H9 (cell line): ENCODE measurements at regions not wholly inside any gene's neighbourhood (a gene's known extent, or its start where the extent isn't known, plus 50 kb on each side); places are given as distances from the start of the nearest gene placed in this dataset.

Experiments used
- DNase-seq: peaks from one replicate; pipeline ENCODE4 v3.0.0-alpha.2; 2017
- H2AFZ ChIP-seq: one replicate; pipeline ENCODE4 v1.6.1; 2013; ENCODE audit warnings: mild to moderate bottlenecking, low read length, control low read depth, moderate library complexity
- H2AK5ac ChIP-seq: 2 replicates; pipeline ENCODE4 v1.6.1; 2013; ENCODE audit warnings: low read length, control low read depth, mixed read lengths; ENCODE audit not compliant: insufficient read length
- H2BK120ac ChIP-seq: one replicate; pipeline ENCODE4 v1.6.1; 2013; ENCODE audit warnings: low read depth, mild to moderate bottlenecking, low read length, control low read depth, inconsistent platforms; ENCODE audit not compliant: poor library complexity, severe bottlenecking
- H2BK12ac ChIP-seq: 2 replicates; pipeline ENCODE4 v1.6.1; 2013; ENCODE audit warnings: low read length, control low read depth, mixed read lengths, low read depth; ENCODE audit not compliant: insufficient read length
- H2BK15ac ChIP-seq: 2 replicates; pipeline ENCODE4 v1.6.1; 2013; ENCODE audit warnings: low read depth, low read length, control low read depth
- H2BK20ac ChIP-seq: one replicate; pipeline ENCODE4 v1.6.1; 2013; ENCODE audit warnings: low read depth, mild to moderate bottlenecking, low read length, control low read depth, inconsistent platforms; ENCODE audit not compliant: poor library complexity, severe bottlenecking
- H2BK5ac ChIP-seq: 2 replicates; pipeline ENCODE4 v1.6.1; 2013; ENCODE audit warnings: low read length, control low read depth, mixed read lengths; ENCODE audit not compliant: insufficient read length
- H3K14ac ChIP-seq: 2 replicates; pipeline ENCODE4 v1.6.1; 2013; ENCODE audit warnings: low read length, control low read depth; ENCODE audit not compliant: insufficient read depth
- H3K18ac ChIP-seq: 2 replicates; pipeline ENCODE4 v1.6.1; 2013; ENCODE audit warnings: low read depth, mild to moderate bottlenecking, mixed read lengths, low read length, control low read depth; ENCODE audit not compliant: insufficient read length
- H3K23ac ChIP-seq: 2 replicates; pipeline ENCODE4 v1.6.1; 2013; ENCODE audit warnings: low read length, control low read depth, mixed read lengths, low read depth; ENCODE audit not compliant: insufficient read length
- H3K23me2 ChIP-seq: 2 replicates; pipeline ENCODE4 v1.6.1; 2013; ENCODE audit warnings: low read depth, mild to moderate bottlenecking, mixed read lengths, low read length, control low read depth; ENCODE audit not compliant: insufficient read length, poor library complexity, severe bottlenecking
- H3K27ac ChIP-seq: 2 replicates; pipeline ENCODE4 v1.5.1; 2013; ENCODE audit warnings: low read length, control low read depth, mixed read lengths, low read depth; ENCODE audit not compliant: insufficient read length
- H3K27me3 ChIP-seq: 2 replicates; pipeline ENCODE4 v1.6.1; 2013; ENCODE audit warnings: low read length, control low read depth, inconsistent platforms; ENCODE audit not compliant: insufficient read depth
- H3K4ac ChIP-seq: 2 replicates; pipeline ENCODE4 v1.6.1; 2013; ENCODE audit warnings: low read depth, mild to moderate bottlenecking, control low read depth, inconsistent platforms, low read length, moderate library complexity
- H3K4me1 ChIP-seq: 2 replicates; pipeline ENCODE4 v1.6.1; 2013; ENCODE audit warnings: low read length, control low read depth, inconsistent platforms; ENCODE audit not compliant: insufficient read depth
- H3K4me2 ChIP-seq: 2 replicates; pipeline ENCODE4 v1.6.1; 2013; ENCODE audit warnings: low read length, control low read depth, mixed read lengths; ENCODE audit not compliant: insufficient read length, insufficient read depth
- H3K56ac ChIP-seq: 2 replicates; pipeline ENCODE4 v1.6.1; 2013; ENCODE audit warnings: low read depth, mild to moderate bottlenecking, mixed read lengths, low read length, control low read depth; ENCODE audit not compliant: insufficient read length
- H3K79me1 ChIP-seq: 2 replicates; pipeline ENCODE4 v1.6.1; 2013; ENCODE audit warnings: low read depth, mild to moderate bottlenecking, moderate library complexity, low read length, control low read depth, inconsistent platforms; ENCODE audit not compliant: insufficient read depth, poor library complexity, severe bottlenecking
- H3K79me2 ChIP-seq: 2 replicates; pipeline ENCODE4 v1.6.1; 2013; ENCODE audit warnings: low read length, control low read depth, inconsistent platforms; ENCODE audit not compliant: insufficient read depth
- H3K9ac ChIP-seq: 2 replicates; pipeline ENCODE4 v1.6.1; 2013; ENCODE audit warnings: low read length, control low read depth, mixed read lengths; ENCODE audit not compliant: insufficient read length; ENCODE audit errors: extremely low read depth
- H3K9me3 ChIP-seq: one replicate; pipeline ENCODE4 v1.6.1; 2013; ENCODE audit warnings: low read depth, low read length, inconsistent platforms; ENCODE audit not compliant: control insufficient read depth
- H3T11ph ChIP-seq: one replicate; pipeline ENCODE4 v1.6.1; 2013; ENCODE audit warnings: mild to moderate bottlenecking, low read length, control low read depth, inconsistent platforms
- H4K20me1 ChIP-seq: one replicate; pipeline ENCODE4 v1.6.1; 2013; ENCODE audit not compliant: control insufficient read depth, insufficient read length, insufficient read depth
- H4K5ac ChIP-seq: 2 replicates; pipeline ENCODE4 v1.6.1; 2013; ENCODE audit warnings: low read depth, mild to moderate bottlenecking, mixed read lengths, low read length, control low read depth; ENCODE audit not compliant: insufficient read length
- H4K8ac ChIP-seq: replicated peaks from 2 replicates; pipeline ENCODE4 v1.6.1; 2013; ENCODE audit warnings: low read length, control low read depth, mixed read lengths, low read depth; ENCODE audit not compliant: insufficient read length
- H4K91ac ChIP-seq: 2 replicates; pipeline ENCODE4 v1.6.1; 2013; ENCODE audit warnings: low read depth, mild to moderate bottlenecking, moderate library complexity, mixed read lengths, low read length, control low read depth; ENCODE audit not compliant: insufficient read length
- H3K27ac Mint-ChIP-seq, 3 experiments: 2 replicates in 2 of 3; 3 replicates in 1 of 3; pipeline ENCODE4 v1.8.0; 2020 to 2021; ENCODE audit warnings: mixed read lengths in 3 of 3, mild to moderate bottlenecking in 1 of 3, moderate library complexity in 1 of 3
- H3K27me3 Mint-ChIP-seq: 2 replicates; pipeline ENCODE4 v1.8.0; 2021; ENCODE audit warnings: low read depth, mild to moderate bottlenecking, moderate library complexity, mixed read lengths
- H3K36me3 Mint-ChIP-seq, 3 experiments: 2 replicates in 2 of 3; 3 replicates in 1 of 3; pipeline ENCODE4 v1.8.0; 2020 to 2021; ENCODE audit warnings: low read depth in 3 of 3, mixed read lengths in 3 of 3; ENCODE audit not compliant: insufficient read depth in 1 of 3
- H3K4me1 Mint-ChIP-seq, 2 experiments: 2 replicates each; pipeline ENCODE4 v1.8.0; 2020; ENCODE audit warnings: mixed read lengths in 2 of 2
- H3K4me3 Mint-ChIP-seq, 2 experiments: 2 replicates in 1 of 2; 3 replicates in 1 of 2; pipeline ENCODE4 v1.8.0; 2020 to 2021; ENCODE audit warnings: mild to moderate bottlenecking in 2 of 2, mixed read lengths in 2 of 2, moderate library complexity in 1 of 2
- H3K9me3 Mint-ChIP-seq, 2 experiments: 2 replicates in 1 of 2; 3 replicates in 1 of 2; pipeline ENCODE4 v1.8.0; 2020; ENCODE audit warnings: mild to moderate bottlenecking in 2 of 2, mixed read lengths in 2 of 2, moderate library complexity in 1 of 2
- WGBS: extraction: QIAGEN DNeasy Blood & Tissue Kit; methylation state at CpG from one replicate; pipeline ENCODE4 v1.1.7; 2013; ENCODE audit warnings: missing lambda C conversion rate, low lambda C conversion rate, mixed read lengths; ENCODE audit not compliant: insufficient read length; ENCODE audit errors: extremely low coverage; 5-methylcytosine and 5-hydroxymethylcytosine counted together
- TF ChIP-seq, protein P1 (sequence below): fragments of 200-600 bp; sonication (generic); conservative IDR thresholded peaks from 3 replicates; pipeline ENCODE4 v1.8.0; 2021; ENCODE audit warnings: antibody characterized with exemption, mild to moderate bottlenecking

DNA sequence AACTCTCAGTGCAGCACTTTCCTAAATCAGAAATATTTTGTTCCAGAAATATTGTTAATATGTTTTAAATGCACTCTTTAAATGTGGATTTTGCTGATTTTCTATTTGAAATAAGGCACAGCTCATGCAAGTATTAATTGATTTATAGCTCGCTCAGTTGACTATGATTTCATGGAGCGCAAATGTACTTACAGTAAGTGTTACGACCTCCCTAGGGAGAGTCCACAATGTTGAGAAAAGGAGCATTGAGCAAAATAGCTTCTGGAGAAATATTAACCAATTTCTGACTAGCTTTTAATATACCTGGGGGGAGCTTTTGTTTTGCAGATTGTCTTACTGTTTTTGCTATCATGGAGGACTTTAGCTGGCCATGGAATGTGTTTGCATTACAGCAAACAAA, 1687.5 kb downstream of the STIM2 start:
- no peaks in the 10 kb centered on the region for H3K27me3 Mint-ChIP-seq
- Histone ChIP-seq H3K56ac (no peak overlapping the region), H3K9me3 (no peaks in the 10 kb centered on the region), H3K79me1 (no peaks in the 10 kb centered on the region), H3K27ac (no peak overlapping the region), H3K4ac (no peak overlapping the region), H4K8ac (no peak overlapping the region), H4K5ac (no peak overlapping the region), H2BK15ac (no peak overlapping the region), H3K23me2 (no peaks in the 10 kb centered on the region), H2BK120ac (no peak overlapping the region), H2BK12ac (no peak overlapping the region), H3K14ac (no peak overlapping the region), H3T11ph (no peak overlapping the region), H3K4me1 (no peaks in the 10 kb centered on the region), H4K20me1 (no peaks in the 10 kb centered on the region), H2BK5ac (no peak overlapping the region), H3K23ac (no peak overlapping the region), H3K27me3 (no peaks in the 10 kb centered on the region), H2BK20ac (no peak overlapping the region), H2AK5ac (no peak overlapping the region), H3K79me2 (no peaks in the 10 kb centered on the region), H3K9ac (no peak overlapping the region), H3K4me2 (no peak overlapping the region), H2AFZ (no peak overlapping the region), H3K18ac (no peak overlapping the region), H4K91ac (no peak overlapping the region)
- no peak overlapping the region for H3K27ac Mint-ChIP-seq
- H3K4me1 Mint-ChIP-seq, result peaks cover 1 to 7% of the 10 kb centered on the region in 2 experiments; a peak in 2 of 4 replicates
- no peaks in the 10 kb centered on the region; a peak in 1 of 7 replicates for H3K36me3 Mint-ChIP-seq
- no CpG with 5 or more reads among the region's 3 CpGs for WGBS
- no peak for DNase-seq
- H3K9me3 Mint-ChIP-seq, result peaks cover 0 to 3% of the 10 kb centered on the region in 2 experiments; a peak in 1 of 5 replicates
- TF ChIP-seq, protein P1, sequence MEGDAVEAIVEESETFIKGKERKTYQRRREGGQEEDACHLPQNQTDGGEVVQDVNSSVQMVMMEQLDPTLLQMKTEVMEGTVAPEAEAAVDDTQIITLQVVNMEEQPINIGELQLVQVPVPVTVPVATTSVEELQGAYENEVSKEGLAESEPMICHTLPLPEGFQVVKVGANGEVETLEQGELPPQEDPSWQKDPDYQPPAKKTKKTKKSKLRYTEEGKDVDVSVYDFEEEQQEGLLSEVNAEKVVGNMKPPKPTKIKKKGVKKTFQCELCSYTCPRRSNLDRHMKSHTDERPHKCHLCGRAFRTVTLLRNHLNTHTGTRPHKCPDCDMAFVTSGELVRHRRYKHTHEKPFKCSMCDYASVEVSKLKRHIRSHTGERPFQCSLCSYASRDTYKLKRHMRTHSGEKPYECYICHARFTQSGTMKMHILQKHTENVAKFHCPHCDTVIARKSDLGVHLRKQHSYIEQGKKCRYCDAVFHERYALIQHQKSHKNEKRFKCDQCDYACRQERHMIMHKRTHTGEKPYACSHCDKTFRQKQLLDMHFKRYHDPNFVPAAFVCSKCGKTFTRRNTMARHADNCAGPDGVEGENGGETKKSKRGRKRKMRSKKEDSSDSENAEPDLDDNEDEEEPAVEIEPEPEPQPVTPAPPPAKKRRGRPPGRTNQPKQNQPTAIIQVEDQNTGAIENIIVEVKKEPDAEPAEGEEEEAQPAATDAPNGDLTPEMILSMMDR, result no peak
- no peak overlapping the region for H3K4me3 Mint-ChIP-seq
